ENCODE measurements at regions not wholly inside any gene's neighbourhood (a gene's known extent, or its start where the extent isn't known, plus 50 kb on each side); places are given as distances from the start of the nearest gene placed in this dataset.

GRCh38 chr4:153034681-153035080, 98.6 kb downstream of the FHDC1 start:
- ChIA-PET CTCF (interaction anchor here (1.6 kb wide), 1 partner anchor 8 kb away, joined by 3 read pairs; no protein-coding TSS in a partner anchor), POLR2A (no interaction called here)
- peaks cover 4% of the 10 kb centered on the region for H3K27me3 ChIP-seq (ENCODE audit: control insufficient read depth, insufficient read depth, low read length)
- no peaks in the 10 kb centered on the region for H3K36me3 ChIP-seq (ENCODE audit: control insufficient read depth, insufficient read depth, low read length)
- no peak for DNase-seq (ENCODE audit: low read depth)
- no peak for TF ChIP-seq CTCF (IDR thresholded peaks at IDR 0.05; ENCODE audit: insufficient read depth, low read depth, low read length)
- H3K4me3 ChIP-seq (ENCODE audit: low read depth, low read length), result no peak overlapping the region

- ChIA-PET CTCF (interaction anchor here (0.6 kb wide), 1 partner anchor 126 kb away, joined by 4 read pairs; no protein-coding TSS in a partner anchor), POLR2A (no interaction called here)
- H3K27me3 ChIP-seq (ENCODE audit: control insufficient read depth, insufficient read depth, low read length), result peaks cover 4% of the 10 kb centered on the region
- H3K36me3 ChIP-seq (ENCODE audit: control insufficient read depth, insufficient read depth, low read length), result no peaks in the 10 kb centered on the region
- TF ChIP-seq CTCF (IDR thresholded peaks at IDR 0.05; ENCODE audit: insufficient read depth, low read depth, low read length), result no peak
- no peak for DNase-seq (ENCODE audit: low read depth)
- no peak overlapping the region for H3K4me3 ChIP-seq (ENCODE audit: low read depth, low read length)
These were observed 100.9 kb downstream of the FHDC1 start for GRCh38 chr4:153036931-153037482.

GRCh38 chr4:153038623-153039311, 102.6 kb downstream of the FHDC1 start:
- H3K36me3 ChIP-seq (ENCODE audit: control insufficient read depth, insufficient read depth, low read length), result no peaks in the 10 kb centered on the region
- CTCF ChIA-PET, result no interaction called here
- POLR2A ChIA-PET, result no interaction called here

GRCh38 chr4:153039542-153040185, 103.5 kb downstream of the FHDC1 start:
- no peak overlapping the region for H3K4me3 ChIP-seq (ENCODE audit: low read depth, low read length)
- H3K27me3 ChIP-seq (ENCODE audit: control insufficient read depth, insufficient read depth, low read length), result peaks cover 2% of the 10 kb centered on the region; the same call in 1 of the 2 replicates
- ChIA-PET POLR2A (no interaction called here), CTCF (no interaction called here)
- no peaks in the 10 kb centered on the region for H3K36me3 ChIP-seq (ENCODE audit: control insufficient read depth, insufficient read depth, low read length)
- no peak for TF ChIP-seq CTCF (IDR thresholded peaks at IDR 0.05; ENCODE audit: insufficient read depth, low read depth, low read length)
- no peak for DNase-seq (ENCODE audit: low read depth)

More at GRCh38 chr4:153038623-153039311, 102.6 kb downstream of the FHDC1 start:
- Histone ChIP-seq H3K27me3 (ENCODE audit: control insufficient read depth, insufficient read depth, low read length) (peaks cover 4% of the 10 kb centered on the region), H3K4me3 (ENCODE audit: low read depth, low read length) (no peak overlapping the region)
- TF ChIP-seq CTCF (IDR thresholded peaks at IDR 0.05; ENCODE audit: insufficient read depth, low read depth, low read length), result no peak
- no peak for DNase-seq (ENCODE audit: low read depth)

- CTCF ChIA-PET, result no interaction called here
- Histone ChIP-seq H3K27me3 (ENCODE audit: control insufficient read depth, insufficient read depth, low read length) (peaks cover 3% of the 10 kb centered on the region; the same call in 1 of the 2 replicates), H3K36me3 (ENCODE audit: control insufficient read depth, insufficient read depth, low read length) (no peaks in the 10 kb centered on the region), H3K4me3 (ENCODE audit: low read depth, low read length) (no peak overlapping the region)
- POLR2A ChIA-PET, result no interaction called here
- TF ChIP-seq CTCF (IDR thresholded peaks at IDR 0.05; ENCODE audit: insufficient read depth, low read depth, low read length), result no peak
- no peak for DNase-seq (ENCODE audit: low read depth)
These were observed 104.6 kb downstream of the FHDC1 start for GRCh38 chr4:153040677-153041076.

Data from BJ (cell line).